Thymus (tissue), 11 donors: ENCODE measurements at regions not wholly inside any gene's neighbourhood (a gene's known extent, or its start where the extent isn't known, plus 50 kb on each side); places are given as distances from the start of the nearest gene placed in this dataset.
A peak's percentile ranks its signal among the peaks of the same experiment; 100 is the strongest.

Experiments used
- DNase-seq, 9 donors: peaks; one replicate each; pipeline ENCODE4 v3.0.0-alpha.2; 2013; ENCODE audit warnings: low spot score in 9 of 9, low read depth in 6 of 9, missing footprints in 1 of 9
- H3K27ac ChIP-seq, 2 donors: one replicate each; pipeline ENCODE4 v1.5.1; 2013; ENCODE audit warnings: control low read depth in 1 of 2, low read depth in 1 of 2, low read length in 1 of 2, mild to moderate bottlenecking in 1 of 2, moderate library complexity in 1 of 2
- H3K27me3 ChIP-seq, 2 donors: one replicate each; pipeline ENCODE4 v1.5.1; 2013; ENCODE audit warnings: low read length in 1 of 2; ENCODE audit not compliant: control insufficient read depth in 2 of 2, insufficient read depth in 1 of 2
- H3K36me3 ChIP-seq, 2 donors: one replicate each; pipeline ENCODE4 v1.5.1; 2013; ENCODE audit warnings: low read length in 1 of 2, mild to moderate bottlenecking in 1 of 2, moderate library complexity in 1 of 2; ENCODE audit not compliant: control insufficient read depth in 2 of 2, insufficient read depth in 2 of 2
- H3K4me1 ChIP-seq, 2 donors: one replicate each; pipeline ENCODE4 v1.5.1; 2013; ENCODE audit warnings: low read length in 2 of 2; ENCODE audit not compliant: control insufficient read depth in 2 of 2, insufficient read depth in 2 of 2
- H3K4me3 ChIP-seq, 2 donors: one replicate each; pipeline ENCODE4 v1.5.1; 2013; ENCODE audit warnings: low read length in 2 of 2, control low read depth in 1 of 2, mild to moderate bottlenecking in 1 of 2
- H3K9me3 ChIP-seq, 2 donors: one replicate each; pipeline ENCODE4 v1.5.1; 2013; ENCODE audit warnings: low read length in 1 of 2, mild to moderate bottlenecking in 1 of 2; ENCODE audit not compliant: control insufficient read depth in 2 of 2, insufficient read depth in 1 of 2
- WGBS: extraction: QIAGEN DNeasy Blood & Tissue Kit; methylation state at CpG from one replicate; pipeline ENCODE4 v1.1.7; 2013; 5-methylcytosine and 5-hydroxymethylcytosine counted together
- donor health status: healthy.

GRCh38 chr15:39358441-39359041, 222.3 kb upstream of the THBS1 start:
- Histone ChIP-seq H3K36me3 (no peaks in the 10 kb centered on the region), H3K9me3 (no peaks in the 10 kb centered on the region), H3K4me3 (no peak overlapping the region), H3K27me3 (no peaks in the 10 kb centered on the region), H3K4me1 (peaks cover 0 to 7% of the 10 kb centered on the region in 2 donors), H3K27ac (peak overlapping the region in 1 of 2 donors; percentile 46)
- 59% methylated on average over 3 of the region's 3 CpGs for WGBS
- DNase-seq, result peak in 6 of 9 donors; percentile 1 to 43 (median 9)

DNA sequence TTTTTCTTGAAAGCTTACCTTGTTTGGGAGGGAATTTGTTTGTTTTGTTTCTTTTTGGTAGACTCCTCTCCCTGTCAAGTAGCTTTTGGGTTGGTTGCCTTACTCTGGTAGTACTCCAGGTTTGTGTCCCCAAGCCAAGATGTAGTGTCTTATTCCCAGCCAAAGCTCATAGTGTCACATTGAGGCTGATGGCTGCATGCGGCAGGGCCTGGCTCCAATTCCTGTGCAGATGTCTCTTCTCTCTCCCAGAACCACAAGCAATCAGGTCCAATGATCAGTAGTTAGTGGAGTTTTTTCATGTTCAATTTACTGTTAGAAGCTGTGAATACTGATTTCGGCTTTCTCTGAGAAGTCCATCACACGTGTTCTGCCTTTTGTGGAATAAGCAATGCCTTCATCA, 221.1 kb upstream of the THBS1 start:
- peaks cover 0 to 7% of the 10 kb centered on the region in 2 donors for H3K4me1 ChIP-seq
- DNase-seq, result no peak
- H3K27me3 ChIP-seq, result no peaks in the 10 kb centered on the region
- no peaks in the 10 kb centered on the region for H3K9me3 ChIP-seq
- no peak overlapping the region for H3K4me3 ChIP-seq
- WGBS, result 64% methylated on average over 3 of the region's 3 CpGs
- H3K36me3 ChIP-seq, result no peaks in the 10 kb centered on the region
- no peak overlapping the region for H3K27ac ChIP-seq

GRCh38 chr15:39360452-39360851, 220.4 kb upstream of the THBS1 start:
- no peak for DNase-seq

DNA sequence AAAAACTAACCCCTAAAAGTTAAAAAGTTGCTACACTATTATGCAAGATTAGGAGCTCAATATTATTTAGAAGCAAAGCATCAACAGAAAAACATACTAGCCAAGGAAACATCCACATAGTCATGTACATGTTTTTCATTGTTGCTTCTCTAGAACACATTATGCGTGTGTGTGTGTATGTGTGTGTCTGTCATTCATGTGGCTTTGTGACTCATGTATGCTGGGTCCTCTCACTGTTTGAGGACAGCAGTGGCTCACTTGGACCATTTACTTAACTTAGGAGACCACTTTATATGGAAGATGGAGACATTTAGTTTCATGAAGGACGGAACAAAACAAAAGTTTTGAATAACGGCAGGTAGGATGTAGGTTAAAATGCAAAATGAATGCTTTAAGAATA, 219.4 kb upstream of the THBS1 start:
- peaks cover 0 to 7% of the 10 kb centered on the region in 2 donors for H3K4me1 ChIP-seq
- DNase-seq, result no peak
- no peaks in the 10 kb centered on the region for H3K9me3 ChIP-seq
- no peaks in the 10 kb centered on the region for H3K27me3 ChIP-seq
- H3K36me3 ChIP-seq, result no peaks in the 10 kb centered on the region
- no peak overlapping the region for H3K27ac ChIP-seq
- no peak overlapping the region for H3K4me3 ChIP-seq
- WGBS, result 98% methylated on average over 3 of the region's 3 CpGs

More at GRCh38 chr15:39360452-39360851, 220.4 kb upstream of the THBS1 start:
- Histone ChIP-seq H3K9me3 (no peaks in the 10 kb centered on the region), H3K36me3 (no peaks in the 10 kb centered on the region), H3K4me3 (no peak overlapping the region), H3K4me1 (peaks cover 0 to 7% of the 10 kb centered on the region in 2 donors), H3K27me3 (no peaks in the 10 kb centered on the region), H3K27ac (no peak overlapping the region)
- 99% methylated on average over 2 of the region's 2 CpGs for WGBS

GRCh38 chr15:39362821-39363561, 217.9 kb upstream of the THBS1 start:
- 95% methylated on average over 8 of the region's 8 CpGs for WGBS
- peak in 1 of 9 donors; percentile 6 for DNase-seq
- H3K27ac ChIP-seq, result peak overlapping the region; percentile 21 to 26

DNA sequence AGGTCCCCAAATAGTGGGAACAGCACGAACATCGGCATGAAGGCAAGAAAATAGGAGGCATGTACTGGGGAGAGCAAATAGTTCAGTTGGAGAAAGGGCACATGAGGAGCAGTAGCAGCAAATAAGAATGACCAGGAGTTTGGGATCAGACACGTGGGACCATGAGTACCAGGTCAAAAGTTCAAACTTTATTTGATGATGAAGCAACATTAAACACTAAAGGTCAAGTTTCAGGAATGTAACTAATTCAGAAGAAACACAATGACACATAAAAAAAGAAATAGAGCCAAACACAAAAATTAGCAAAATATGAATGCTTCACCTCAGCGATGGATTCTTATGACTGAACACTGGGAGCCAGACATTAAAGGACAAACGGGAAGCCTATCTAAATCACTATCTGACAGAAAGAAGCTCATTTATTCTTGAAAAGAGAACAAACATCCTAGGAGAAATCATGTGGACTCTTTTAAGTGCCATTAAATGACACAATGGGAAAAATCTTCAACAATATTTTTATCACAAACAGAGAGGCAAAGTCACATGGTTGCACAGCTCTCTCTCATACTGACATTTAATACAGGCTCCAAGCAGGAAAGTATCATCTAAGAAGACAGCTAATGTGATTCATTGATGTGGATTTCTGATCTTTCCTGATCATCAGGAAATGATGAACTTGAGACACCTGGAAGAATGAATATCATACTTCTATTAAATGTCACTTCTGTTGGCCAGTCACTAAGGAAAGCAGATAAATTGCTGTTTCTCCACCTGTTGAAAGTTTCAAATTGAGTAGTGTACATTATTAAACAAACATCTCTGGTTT, 216.9 kb upstream of the THBS1 start:
- Histone ChIP-seq H3K27ac (no peak overlapping the region), H3K27me3 (no peaks in the 10 kb centered on the region), H3K4me3 (no peak overlapping the region), H3K9me3 (no peaks in the 10 kb centered on the region), H3K4me1 (peaks cover 0 to 2% of the 10 kb centered on the region in 2 donors), H3K36me3 (no peaks in the 10 kb centered on the region)
- 78% methylated on average over 5 of the region's 5 CpGs for WGBS
- DNase-seq, result no peak

More at GRCh38 chr15:39362821-39363561, 217.9 kb upstream of the THBS1 start:
- Histone ChIP-seq H3K4me3 (no peak overlapping the region), H3K36me3 (no peaks in the 10 kb centered on the region), H3K27me3 (no peaks in the 10 kb centered on the region), H3K4me1 (peaks cover 0 to 7% of the 10 kb centered on the region in 2 donors), H3K9me3 (no peaks in the 10 kb centered on the region)

DNA sequence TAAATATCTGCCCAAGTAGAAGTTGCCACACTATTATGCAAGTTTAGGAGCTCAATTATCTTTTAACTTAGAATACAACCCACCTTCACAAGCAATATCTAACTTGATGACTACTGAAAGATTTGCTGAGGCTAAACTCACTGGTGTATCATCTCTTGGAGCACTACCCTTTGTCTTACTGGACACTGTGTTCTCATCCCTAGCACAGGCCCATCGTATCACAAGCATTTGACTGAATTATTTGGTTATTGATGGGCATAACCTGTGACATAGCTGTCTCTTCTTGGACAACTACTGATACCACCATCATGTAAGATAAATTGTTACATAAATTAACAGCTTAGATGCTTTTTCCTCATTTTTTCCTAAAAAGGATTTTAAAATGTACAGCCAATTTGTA, 216.2 kb upstream of the THBS1 start:
- Histone ChIP-seq H3K27ac (no peak overlapping the region), H3K4me1 (peaks cover 0 to 2% of the 10 kb centered on the region in 2 donors), H3K9me3 (no peaks in the 10 kb centered on the region), H3K27me3 (no peaks in the 10 kb centered on the region), H3K36me3 (no peaks in the 10 kb centered on the region), H3K4me3 (no peak overlapping the region)
- no peak for DNase-seq
- WGBS, result 99% methylated on average over 1 of the region's 1 CpG

DNA sequence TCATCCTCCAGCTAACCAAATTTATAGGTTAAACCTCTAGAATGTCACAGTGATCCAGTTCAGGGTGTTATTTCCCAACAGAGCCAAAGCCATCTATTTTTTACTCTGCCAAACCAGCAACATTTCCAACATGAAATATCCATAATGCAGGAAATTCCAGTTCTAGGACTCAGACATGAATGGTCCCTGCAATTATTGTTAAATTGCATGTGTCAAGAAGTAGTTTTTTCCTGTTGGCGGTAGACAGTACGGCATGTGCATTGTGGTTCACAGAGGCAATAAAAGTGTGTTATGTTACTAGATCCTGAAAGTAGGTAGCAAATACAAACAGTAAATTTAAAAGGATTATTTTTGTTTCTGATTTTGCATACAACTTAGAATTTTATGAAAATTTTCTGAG, 215.7 kb upstream of the THBS1 start:
- H3K4me1 ChIP-seq, result peaks cover 0 to 2% of the 10 kb centered on the region in 2 donors
- no peaks in the 10 kb centered on the region for H3K9me3 ChIP-seq
- no peaks in the 10 kb centered on the region for H3K36me3 ChIP-seq
- H3K27me3 ChIP-seq, result no peaks in the 10 kb centered on the region
- no peak overlapping the region for H3K27ac ChIP-seq
- DNase-seq, result no peak
- over 99% methylated on average over 2 of the region's 2 CpGs for WGBS
- no peak overlapping the region for H3K4me3 ChIP-seq

- Histone ChIP-seq H3K9me3 (no peaks in the 10 kb centered on the region), H3K36me3 (no peaks in the 10 kb centered on the region), H3K4me1 (peaks cover 0 to 2% of the 10 kb centered on the region in 2 donors), H3K4me3 (no peak overlapping the region), H3K27ac (no peak overlapping the region), H3K27me3 (no peaks in the 10 kb centered on the region)
- DNase-seq, result no peak
- 94% methylated on average over 4 of the region's 4 CpGs for WGBS
Measured at GRCh38 chr15:39365873-39366272, 215.0 kb upstream of the THBS1 start.
